Mammary epithelial cell (primary cell): ENCODE measurements at regions not wholly inside any gene's neighbourhood (a gene's known extent, or its start where the extent isn't known, plus 50 kb on each side); places are given as distances from the start of the nearest gene placed in this dataset.

Experiments
- EZH2 ChIP-seq: IDR thresholded peaks from 2 replicates; pipeline ENCODE4 v1.6.1; 2012; ENCODE audit warnings: low read length, inconsistent platforms, borderline replicate concordance
- TF ChIP-seq, protein P1 (sequence below), 2 donors: IDR thresholded peaks in 1 of 2; conservative IDR thresholded peaks in 1 of 2; 2 replicates each; pipeline ENCODE4 v1.5.1; 2011 to 2012; ENCODE audit warnings: inconsistent platforms in 2 of 2, low read length in 2 of 2, mild to moderate bottlenecking in 2 of 2, control low read depth in 1 of 2, low read depth in 1 of 2; ENCODE audit not compliant: insufficient read depth in 1 of 2; ENCODE audit errors: extremely low read depth in 1 of 2

DNA sequence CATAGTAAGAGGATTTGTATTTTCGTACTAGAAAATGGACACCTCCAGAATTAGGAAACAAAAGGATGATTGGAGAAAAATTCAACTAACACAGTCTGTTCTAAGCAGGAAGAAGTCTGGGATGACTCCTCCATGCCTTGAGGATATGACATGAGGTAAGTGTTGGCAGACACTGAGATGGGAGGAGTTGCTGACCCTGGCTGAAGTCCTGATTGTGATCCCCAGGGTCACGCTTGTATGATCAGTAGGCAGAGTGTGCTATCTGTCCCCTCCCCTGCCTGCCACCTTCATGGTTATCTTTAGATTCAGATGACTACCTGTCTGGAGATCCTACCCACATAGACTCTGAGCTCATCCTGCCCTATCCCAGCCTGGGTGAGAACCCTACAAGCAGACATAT, 249.1 kb downstream of the C1orf94 start:
- TF ChIP-seq, protein P1, sequence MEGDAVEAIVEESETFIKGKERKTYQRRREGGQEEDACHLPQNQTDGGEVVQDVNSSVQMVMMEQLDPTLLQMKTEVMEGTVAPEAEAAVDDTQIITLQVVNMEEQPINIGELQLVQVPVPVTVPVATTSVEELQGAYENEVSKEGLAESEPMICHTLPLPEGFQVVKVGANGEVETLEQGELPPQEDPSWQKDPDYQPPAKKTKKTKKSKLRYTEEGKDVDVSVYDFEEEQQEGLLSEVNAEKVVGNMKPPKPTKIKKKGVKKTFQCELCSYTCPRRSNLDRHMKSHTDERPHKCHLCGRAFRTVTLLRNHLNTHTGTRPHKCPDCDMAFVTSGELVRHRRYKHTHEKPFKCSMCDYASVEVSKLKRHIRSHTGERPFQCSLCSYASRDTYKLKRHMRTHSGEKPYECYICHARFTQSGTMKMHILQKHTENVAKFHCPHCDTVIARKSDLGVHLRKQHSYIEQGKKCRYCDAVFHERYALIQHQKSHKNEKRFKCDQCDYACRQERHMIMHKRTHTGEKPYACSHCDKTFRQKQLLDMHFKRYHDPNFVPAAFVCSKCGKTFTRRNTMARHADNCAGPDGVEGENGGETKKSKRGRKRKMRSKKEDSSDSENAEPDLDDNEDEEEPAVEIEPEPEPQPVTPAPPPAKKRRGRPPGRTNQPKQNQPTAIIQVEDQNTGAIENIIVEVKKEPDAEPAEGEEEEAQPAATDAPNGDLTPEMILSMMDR (conservative IDR thresholded peaks at IDR 0.05 in 1 of 2, IDR thresholded peaks at IDR 0.05 in 1 of 2; ENCODE audit: extremely low read depth in 1 of 2, insufficient read depth in 1 of 2, low read depth in 1 of 2, low read length in 2 of 2) = no peak
- TF ChIP-seq EZH2 = no peak
